Testis (tissue), 2 donors: ENCODE measurements at regions not wholly inside any gene's neighbourhood (a gene's known extent, or its start where the extent isn't known, plus 50 kb on each side); places are given as distances from the start of the nearest gene placed in this dataset.

Experiments
- DNase-seq: peaks from one replicate; pipeline ENCODE4 v3.0.0-alpha.2; 2019
- H3K27ac ChIP-seq, 2 donors: fragments of 200-600 bp; sonication (generic); one replicate each; pipeline ENCODE4 v1.5.1; 2019
- H3K27me3 ChIP-seq: fragments of 200-600 bp; sonication (generic); one replicate; pipeline ENCODE4 v1.5.1; 2019
- H3K36me3 ChIP-seq: fragments of 200-600 bp; sonication (generic); one replicate; pipeline ENCODE4 v1.5.1; 2017; ENCODE audit warnings: low read depth; ENCODE audit errors: missing control alignments
- H3K4me1 ChIP-seq: fragments of 200-600 bp; sonication (generic); one replicate; pipeline ENCODE4 v1.5.1; 2019
- H3K4me3 ChIP-seq, 2 donors: fragments of 200-600 bp; sonication (generic); one replicate each; pipeline ENCODE4 v1.5.1; 2017 to 2019
- H3K9me3 ChIP-seq: fragments of 200-600 bp; sonication (generic); one replicate; pipeline ENCODE4 v1.5.1; 2017
- CTCF ChIP-seq, 3 experiments: fragments of 450-650 bp in 2 of 3; fragments of 200-600 bp in 1 of 3; sonication (generic) in 1 of 3; IDR thresholded peaks; one replicate each; pipeline ENCODE4 v1.5.1; 2016 to 2019; ENCODE audit warnings: antibody characterized with exemption in 3 of 3, mild to moderate bottlenecking in 2 of 3, moderate library complexity in 1 of 3
- POLR2A ChIP-seq: fragments of 450-650 bp; IDR thresholded peaks from one replicate; pipeline ENCODE4 v1.6.1; 2017; ENCODE audit warnings: antibody characterized with exemption, mild to moderate bottlenecking, moderate library complexity
- WGBS, 2 donors: methylation state at CpG; one replicate each; pipeline ENCODE4 v1.1.5; 2018; 5-methylcytosine and 5-hydroxymethylcytosine counted together
- intact Hi-C: fragments of 100-400 bp; cut with DNase I; formaldehyde crosslinking; loops from one replicate; pipeline ENCODE4 v1.15.1; 2023; ENCODE audit warnings: low total_unique reads

- H3K36me3 ChIP-seq = no peaks in the 10 kb centered on the region
- no peak for DNase-seq
- 76 to 78% methylated on average over 3 of the region's 3 CpGs for WGBS, 2 donors
- no peak for TF ChIP-seq POLR2A
- TF ChIP-seq CTCF (IDR thresholded peaks at IDR 0.05) = no peak
- no peak overlapping the region for H3K4me3 ChIP-seq
- H3K27me3 ChIP-seq = no peaks in the 10 kb centered on the region
- no peaks in the 10 kb centered on the region for H3K9me3 ChIP-seq
- H3K4me1 ChIP-seq = no peaks in the 10 kb centered on the region
- intact Hi-C loops = no loop called here
- H3K27ac ChIP-seq = no peak overlapping the region
These were observed 242.4 kb upstream of the SLC39A10 start for GRCh38 chr2:195414537-195415100.

DNA sequence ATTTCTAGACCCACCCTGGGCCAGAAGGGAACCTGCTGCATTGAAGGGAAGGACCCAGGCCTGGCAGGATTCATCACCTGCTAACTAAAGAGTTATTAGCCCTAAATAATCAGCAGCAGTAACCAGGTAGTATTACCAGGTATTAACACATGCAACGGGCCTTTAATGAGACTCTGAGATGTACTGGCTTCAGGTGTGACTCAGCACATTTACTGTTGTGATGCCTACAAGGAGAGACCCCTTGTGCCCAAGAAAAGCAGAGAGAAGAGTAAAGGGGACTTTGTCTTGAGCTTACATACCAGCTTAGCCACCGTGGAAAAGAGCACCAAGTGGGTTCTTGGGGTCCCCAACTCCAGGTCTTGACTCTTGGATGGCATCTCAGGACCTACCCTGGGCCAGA lies 243.1 kb upstream of the SLC39A10 start:
- DNase-seq = no peak
- no peak for TF ChIP-seq CTCF (IDR thresholded peaks at IDR 0.05)
- TF ChIP-seq POLR2A = no peak
- Histone ChIP-seq H3K36me3 (no peaks in the 10 kb centered on the region), H3K27ac (no peak overlapping the region), H3K4me3 (no peak overlapping the region), H3K4me1 (no peaks in the 10 kb centered on the region), H3K9me3 (no peaks in the 10 kb centered on the region), H3K27me3 (no peaks in the 10 kb centered on the region)
- intact Hi-C loops = no loop called here
- 95 to 100% methylated on average over 1 to 2 of the region's 2 CpGs for WGBS, 2 donors

DNA sequence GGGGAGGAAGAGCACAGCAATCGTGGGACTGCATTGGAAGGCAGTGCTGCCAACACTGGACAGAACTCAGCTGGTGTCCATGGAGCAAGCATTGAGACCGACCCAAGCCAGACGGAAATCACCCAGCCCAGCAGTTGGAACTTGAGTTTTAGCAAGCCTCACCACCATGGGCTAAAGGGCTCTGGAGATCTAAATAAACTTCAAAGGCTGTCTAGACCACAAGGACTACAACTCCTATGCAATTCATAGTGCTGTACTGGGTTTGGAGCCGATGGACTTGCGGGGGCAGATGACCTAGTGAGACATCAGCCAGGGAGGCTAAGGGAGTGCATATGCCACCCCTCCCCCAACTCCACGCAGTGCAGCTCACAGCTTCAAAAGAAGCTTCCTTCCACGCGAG lies 243.6 kb upstream of the SLC39A10 start:
- intact Hi-C loops = no loop called here
- no peak overlapping the region for H3K4me3 ChIP-seq
- WGBS, 2 donors = 77 to 80% methylated on average over 8 of the region's 8 CpGs
- H3K4me1 ChIP-seq = no peaks in the 10 kb centered on the region
- H3K36me3 ChIP-seq = no peaks in the 10 kb centered on the region
- H3K9me3 ChIP-seq = no peaks in the 10 kb centered on the region
- TF ChIP-seq POLR2A = no peak
- TF ChIP-seq CTCF (IDR thresholded peaks at IDR 0.05) = no peak
- H3K27ac ChIP-seq = no peak overlapping the region
- DNase-seq = no peak
- no peaks in the 10 kb centered on the region for H3K27me3 ChIP-seq

DNA sequence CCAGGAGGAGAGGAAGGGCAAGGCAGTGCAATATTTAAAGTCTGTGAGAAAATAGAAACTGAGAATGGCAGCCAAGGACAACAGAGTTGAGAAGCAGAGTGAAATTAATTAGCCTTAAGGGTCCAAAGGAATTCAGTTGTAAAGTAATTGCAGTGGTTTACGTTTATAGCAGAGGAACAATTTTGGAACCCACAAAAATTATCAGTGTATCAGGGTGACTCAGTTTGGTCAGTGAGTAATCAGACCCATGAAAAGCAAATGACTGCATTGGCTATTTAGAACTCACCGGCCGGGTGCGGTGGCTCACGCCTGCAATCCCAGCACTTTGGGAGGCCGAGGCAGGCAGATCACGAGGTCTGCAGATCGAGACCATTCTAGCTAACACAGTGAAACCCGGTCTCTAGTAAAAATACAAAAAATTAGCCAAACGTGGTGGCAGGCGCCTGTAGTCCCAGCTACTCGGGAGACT lies 245.8 kb upstream of the SLC39A10 start:
- no peak for TF ChIP-seq CTCF (IDR thresholded peaks at IDR 0.05)
- no peak for TF ChIP-seq POLR2A
- intact Hi-C loops = no loop called here
- H3K4me3 ChIP-seq = no peak overlapping the region
- H3K4me1 ChIP-seq = no peaks in the 10 kb centered on the region
- no peaks in the 10 kb centered on the region for H3K27me3 ChIP-seq
- no peak for DNase-seq
- H3K36me3 ChIP-seq = no peaks in the 10 kb centered on the region
- H3K27ac ChIP-seq = no peak overlapping the region
- no peaks in the 10 kb centered on the region for H3K9me3 ChIP-seq
- 73 to 80% methylated on average over 12 of the region's 12 CpGs for WGBS, 2 donors

DNA sequence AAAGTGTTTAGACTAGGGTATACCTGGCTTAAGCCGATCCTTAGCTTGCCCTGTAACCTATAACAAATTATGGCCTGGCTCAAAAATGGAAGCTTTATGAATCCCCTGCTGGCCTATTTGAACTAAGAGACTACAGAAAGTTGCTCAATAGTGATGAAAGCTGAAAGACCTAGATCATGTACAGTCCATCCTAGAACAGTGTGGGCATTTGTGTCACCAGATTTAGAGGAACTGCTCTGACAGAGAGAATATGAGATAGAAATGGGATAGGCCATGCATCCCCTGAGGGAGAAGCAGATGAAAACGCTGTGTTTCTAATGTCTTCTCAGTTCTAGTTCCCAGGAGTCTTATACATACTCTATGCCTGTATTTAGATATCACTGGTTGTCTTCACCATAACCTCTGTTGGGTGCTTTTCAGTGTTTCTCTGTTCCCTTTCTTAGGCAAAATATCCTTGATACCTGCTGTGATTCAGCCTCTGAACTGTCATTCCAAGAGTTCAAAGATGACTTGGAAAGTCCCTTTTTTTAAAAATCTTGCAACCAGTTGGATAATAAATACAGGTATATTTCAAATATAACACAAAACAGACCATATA lies 246.9 kb upstream of the SLC39A10 start:
- H3K27ac ChIP-seq = no peak overlapping the region
- no peaks in the 10 kb centered on the region for H3K27me3 ChIP-seq
- no peak for TF ChIP-seq POLR2A
- TF ChIP-seq CTCF (IDR thresholded peaks at IDR 0.05) = no peak
- DNase-seq = no peak
- H3K36me3 ChIP-seq = no peaks in the 10 kb centered on the region
- H3K4me1 ChIP-seq = no peaks in the 10 kb centered on the region
- H3K9me3 ChIP-seq = no peaks in the 10 kb centered on the region
- 79 to 89% methylated on average over 2 of the region's 2 CpGs for WGBS, 2 donors
- intact Hi-C loops = no loop called here
- no peak overlapping the region for H3K4me3 ChIP-seq
